BJ (cell line): ENCODE measurements at regions not wholly inside any gene's neighbourhood (a gene's known extent, or its start where the extent isn't known, plus 50 kb on each side); places are given as distances from the start of the nearest gene placed in this dataset.

Source experiments
- CTCF ChIA-PET: fragments of 350-600 bp; formaldehyde crosslinking; extraction: SDS; loops from one replicate; lab custom pipeline; 2021; ENCODE audit warnings: antibody characterized with exemption, inconsistent platforms; lab: Yijun Ruan, JAX
- POLR2A ChIA-PET: fragments of 300-600 bp; sonication (Branson Sonifier 250); formaldehyde crosslinking; extraction: SDS; loops from one replicate; lab custom pipeline; 2021; ENCODE audit warnings: antibody characterized with exemption; lab: Charles Lee
- DNase-seq: peaks from one replicate; pipeline ENCODE4 v3.0.0-alpha.2; 2011; ENCODE audit warnings: low read depth
- H3K27me3 ChIP-seq: 2 replicates; pipeline ENCODE4 v1.6.0; 2011; ENCODE audit warnings: low read length; ENCODE audit not compliant: control insufficient read depth, insufficient read depth
- H3K36me3 ChIP-seq: 2 replicates; pipeline ENCODE4 v1.5.1; 2011; ENCODE audit warnings: low read length; ENCODE audit not compliant: control insufficient read depth, insufficient read depth
- H3K4me3 ChIP-seq: 2 replicates; pipeline ENCODE4 v1.5.1; 2011; ENCODE audit warnings: low read depth, mild to moderate bottlenecking, control low read depth, low read length
- CTCF ChIP-seq: IDR thresholded peaks from 2 replicates; pipeline ENCODE4 v1.5.1; 2011; ENCODE audit warnings: low read depth, mild to moderate bottlenecking, control low read depth, inconsistent platforms, low read length, moderate library complexity; ENCODE audit not compliant: insufficient read depth

- POLR2A ChIA-PET = no interaction called here
- TF ChIP-seq CTCF = no peak
- Histone ChIP-seq H3K36me3 (no peaks in the 10 kb centered on the region), H3K27me3 (no peaks in the 10 kb centered on the region), H3K4me3 (no peak overlapping the region)
- CTCF ChIA-PET = interaction anchor here (0.5 to 2.3 kb wide), 3 partner anchors 37 to 274 kb away, joined by 3 to 6 read pairs (median 3); no protein-coding TSS in a partner anchor
- no peak for DNase-seq
Observed at GRCh38 chr14:61215222-61216020, 65.7 kb downstream of the TMEM30B start.

GRCh38 chr14:61213920-61214319 lies 67.2 kb downstream of the TMEM30B start:
- POLR2A ChIA-PET = no interaction called here
- CTCF ChIA-PET = interaction anchor here (1.1 to 1.6 kb wide), 2 partner anchors 39 to 129 kb away, joined by 3 read pairs; no protein-coding TSS in a partner anchor
- TF ChIP-seq CTCF = no peak
- no peak for DNase-seq
- Histone ChIP-seq H3K36me3 (no peaks in the 10 kb centered on the region), H3K4me3 (no peak overlapping the region), H3K27me3 (no peaks in the 10 kb centered on the region)

- Histone ChIP-seq H3K36me3 (no peaks in the 10 kb centered on the region), H3K4me3 (no peak overlapping the region), H3K27me3 (no peaks in the 10 kb centered on the region)
- TF ChIP-seq CTCF = no peak
- CTCF ChIA-PET = no interaction called here
- POLR2A ChIA-PET = no interaction called here
- peak; percentile 84 for DNase-seq
Observed at GRCh38 chr14:61213191-61213621, 67.9 kb downstream of the TMEM30B start.

- no peak for TF ChIP-seq CTCF
- no peak for DNase-seq
- no peaks in the 10 kb centered on the region for H3K27me3 ChIP-seq
- no peaks in the 10 kb centered on the region for H3K36me3 ChIP-seq
- ChIA-PET CTCF (no interaction called here), POLR2A (no interaction called here)
- no peak overlapping the region for H3K4me3 ChIP-seq
Observed at GRCh38 chr14:61212546-61212945, 68.6 kb downstream of the TMEM30B start.

- no peaks in the 10 kb centered on the region for H3K27me3 ChIP-seq
- ChIA-PET CTCF (no interaction called here), POLR2A (no interaction called here)
- no peak for TF ChIP-seq CTCF
- H3K4me3 ChIP-seq = no peak overlapping the region
- no peak for DNase-seq
- no peaks in the 10 kb centered on the region for H3K36me3 ChIP-seq
Observed at GRCh38 chr14:61211476-61212255, 69.5 kb downstream of the TMEM30B start.
